ENCODE measurements at regions not wholly inside any gene's neighbourhood (a gene's known extent, or its start where the extent isn't known, plus 50 kb on each side); places are given as distances from the start of the nearest gene placed in this dataset.

GRCh38 chr3:107929088-107929487 lies 161.7 kb downstream of the CD47 start:
- TF ChIP-seq POLR2A (IDR thresholded peaks at IDR 0.05; ENCODE audit: low read length): no peak
- TF ChIP-seq GATA1 (IDR thresholded peaks at IDR 0.05; ENCODE audit: low read depth, low read length): no peak
